ENCODE measurements at regions not wholly inside any gene's neighbourhood (a gene's known extent, or its start where the extent isn't known, plus 50 kb on each side); places are given as distances from the start of the nearest gene placed in this dataset.

DNA sequence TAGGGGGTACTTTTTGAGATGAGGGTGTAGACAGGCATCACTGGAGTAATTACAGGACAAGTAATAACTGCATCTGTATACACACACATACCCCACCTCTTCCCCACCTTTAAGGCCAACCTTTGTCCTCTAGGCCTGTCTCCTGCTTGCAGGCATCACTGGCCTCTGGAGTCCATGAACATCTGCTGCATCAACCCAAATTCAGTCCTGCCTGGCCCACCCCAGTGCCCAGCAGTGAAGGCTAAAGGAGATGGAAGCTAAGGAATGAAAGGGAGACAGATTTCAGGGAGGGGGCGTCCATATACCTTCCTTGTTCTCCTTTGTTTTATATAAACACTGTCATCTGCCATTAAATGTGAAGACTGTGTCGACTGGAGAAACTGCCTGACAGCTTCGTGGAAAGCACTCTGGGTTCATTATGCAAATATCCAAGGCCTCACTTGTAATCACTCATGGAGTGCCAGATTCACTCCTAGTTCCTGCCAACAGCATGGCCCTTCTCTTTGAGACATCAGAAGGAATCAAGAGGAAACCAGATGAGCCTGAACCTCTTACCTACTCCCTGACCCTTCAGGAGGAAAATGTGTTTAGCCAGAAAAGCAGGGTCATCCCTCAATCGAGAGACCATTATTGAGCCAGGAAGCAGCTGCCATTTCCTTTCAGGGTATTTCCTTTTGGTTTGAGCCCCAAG, 64.4 kb downstream of the SERPINA3 start:
- intact Hi-C loops (cut with DNase I; ENCODE audit: low total_unique reads) = no loop called here
- H3K9me3 ChIP-seq = no peaks in the 10 kb centered on the region
- no peak overlapping the region for H3K4me3 ChIP-seq
- no peak for TF ChIP-seq POLR2A (IDR thresholded peaks at IDR 0.05)
- no peak for TF ChIP-seq CTCF (IDR thresholded peaks at IDR 0.05)
- no peak overlapping the region for H3K27ac ChIP-seq
- DNase-seq = no peak
- no peaks in the 10 kb centered on the region for H3K36me3 ChIP-seq
- H3K4me1 ChIP-seq = no peaks in the 10 kb centered on the region
- H3K27me3 ChIP-seq = no peaks in the 10 kb centered on the region

DNA sequence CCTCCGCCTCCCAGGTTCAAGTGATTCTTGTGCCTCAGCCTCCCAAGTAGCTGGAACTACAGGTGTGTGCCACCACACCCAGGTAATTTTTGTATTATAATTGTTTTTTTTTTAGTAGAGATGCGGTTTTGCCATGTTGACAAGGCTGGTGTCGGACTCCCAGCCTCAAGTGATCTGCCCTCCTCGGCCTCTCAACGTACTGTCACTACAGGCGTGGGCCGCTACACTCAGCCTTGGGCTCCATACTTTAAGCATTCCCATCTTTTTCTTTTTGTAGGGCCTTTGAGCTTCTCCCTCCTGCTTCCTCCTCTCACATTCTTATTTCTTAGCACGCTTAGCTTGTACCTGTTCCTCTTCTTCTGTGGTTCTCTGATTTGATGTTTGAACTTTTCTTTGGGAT, 62.8 kb downstream of the SERPINA3 start:
- no peaks in the 10 kb centered on the region for H3K4me1 ChIP-seq
- H3K4me3 ChIP-seq = no peak overlapping the region
- no peaks in the 10 kb centered on the region for H3K27me3 ChIP-seq
- DNase-seq = no peak
- TF ChIP-seq POLR2A (IDR thresholded peaks at IDR 0.05) = no peak
- no peak for TF ChIP-seq CTCF (IDR thresholded peaks at IDR 0.05)
- intact Hi-C loops (cut with DNase I; ENCODE audit: low total_unique reads) = no loop called here
- H3K27ac ChIP-seq = no peak overlapping the region
- H3K9me3 ChIP-seq = no peaks in the 10 kb centered on the region
- no peaks in the 10 kb centered on the region for H3K36me3 ChIP-seq

- no peaks in the 10 kb centered on the region for H3K27me3 ChIP-seq
- H3K9me3 ChIP-seq = no peaks in the 10 kb centered on the region
- intact Hi-C loops (cut with DNase I; ENCODE audit: low total_unique reads) = no loop called here
- H3K4me1 ChIP-seq = no peaks in the 10 kb centered on the region
- no peak for TF ChIP-seq CTCF (IDR thresholded peaks at IDR 0.05)
- TF ChIP-seq POLR2A (IDR thresholded peaks at IDR 0.05) = no peak
- no peak for DNase-seq
- H3K4me3 ChIP-seq = no peak overlapping the region
- no peaks in the 10 kb centered on the region for H3K36me3 ChIP-seq
- H3K27ac ChIP-seq = no peak overlapping the region
Measured at GRCh38 chr14:94673781-94674231, 61.6 kb downstream of the SERPINA3 start.
